CD4-positive, alpha-beta memory T cell (primary cell): ENCODE measurements at regions not wholly inside any gene's neighbourhood (a gene's known extent, or its start where the extent isn't known, plus 50 kb on each side); places are given as distances from the start of the nearest gene placed in this dataset.
"Not testable (repeated sequence)": the region's sequence is repeated elsewhere in the genome, so short reads cannot be mapped to it uniquely, and the experiment has no call there.

Experiments used
- CTCF ChIA-PET: fragments of 350-600 bp; sonication (Branson Sonifier 250); formaldehyde crosslinking; loops from one replicate; lab custom pipeline; 2021; ENCODE audit warnings: inconsistent platforms; ENCODE audit not compliant: partially characterized antibody; lab: Charles Lee
- POLR2A ChIA-PET: fragments of 350-600 bp; sonication (Branson Sonifier 250); formaldehyde crosslinking; loops from one replicate; lab custom pipeline; 2021; ENCODE audit not compliant: partially characterized antibody; lab: Charles Lee
- DNase-seq, 5 donors: peaks; one replicate each; pipeline versions ENCODE4 v3.0.0 to v3.0.0-alpha.2; 2020 to 2022; ENCODE audit warnings: mixed read lengths in 1 of 5
- H3K27ac ChIP-seq: one replicate; pipeline ENCODE4 v1.7.0; 2013; ENCODE audit warnings: low read depth, low read length
- H3K27me3 ChIP-seq: 2 replicates; pipeline ENCODE4 v1.7.0; 2013; ENCODE audit warnings: mild to moderate bottlenecking, low read length, moderate library complexity; ENCODE audit not compliant: insufficient read depth
- H3K36me3 ChIP-seq: 2 replicates; pipeline ENCODE4 v1.7.0; 2013; ENCODE audit warnings: mild to moderate bottlenecking, low read length, moderate library complexity; ENCODE audit not compliant: insufficient read depth
- H3K4me1 ChIP-seq: 2 replicates; pipeline ENCODE4 v1.7.0; 2013; ENCODE audit warnings: mild to moderate bottlenecking, low read length, moderate library complexity; ENCODE audit not compliant: insufficient read depth
- H3K4me3 ChIP-seq, 2 donors: one replicate each; pipeline ENCODE4 v1.7.0; 2013; ENCODE audit warnings: low read length in 2 of 2, mild to moderate bottlenecking in 1 of 2
- H3K9me3 ChIP-seq, 2 donors: one replicate each; pipeline ENCODE4 v1.7.0; 2013; ENCODE audit warnings: low read length in 2 of 2, control low read depth in 1 of 2; ENCODE audit not compliant: control insufficient read depth in 1 of 2
- H3K27ac Mint-ChIP-seq, 7 donors: one replicate each; pipeline ENCODE4 v1.8.0; 2020 to 2021; ENCODE audit warnings: mixed read lengths in 7 of 7, mild to moderate bottlenecking in 6 of 7, inconsistent platforms in 3 of 7, moderate library complexity in 3 of 7
- H3K27me3 Mint-ChIP-seq, 2 donors: one replicate each; pipeline ENCODE4 v1.8.0; 2020 to 2021; ENCODE audit warnings: mixed read lengths in 2 of 2
- H3K36me3 Mint-ChIP-seq, 2 donors: one replicate each; pipeline ENCODE4 v1.8.0; 2020 to 2021; ENCODE audit warnings: mixed read lengths in 2 of 2, inconsistent platforms in 1 of 2, mild to moderate bottlenecking in 1 of 2
- H3K4me1 Mint-ChIP-seq, 4 donors: one replicate each; pipeline ENCODE4 v1.8.0; 2020 to 2021; ENCODE audit warnings: mixed read lengths in 4 of 4, mild to moderate bottlenecking in 1 of 4
- H3K4me3 Mint-ChIP-seq, 8 donors: one replicate each; pipeline ENCODE4 v1.8.0; 2020 to 2021; ENCODE audit warnings: mixed read lengths in 8 of 8, mild to moderate bottlenecking in 7 of 8, moderate library complexity in 6 of 8, inconsistent platforms in 3 of 8
- H3K9me3 Mint-ChIP-seq, 8 donors: one replicate each; pipeline ENCODE4 v1.8.0; 2020 to 2021; ENCODE audit warnings: mixed read lengths in 8 of 8, mild to moderate bottlenecking in 5 of 8, inconsistent platforms in 3 of 8, moderate library complexity in 1 of 8
- intact Hi-C: fragments of 100-400 bp; cut with micrococcal nuclease; formaldehyde crosslinking; loops from one replicate; pipeline ENCODE4 v1.15.1; 2023

- no peak overlapping the region for H3K4me3 Mint-ChIP-seq
- no peak overlapping the region for H3K27ac Mint-ChIP-seq
- H3K4me1 Mint-ChIP-seq = no peaks in the 10 kb centered on the region
- DNase-seq = no peak
- intact Hi-C loops = no loop called here
- H3K27me3 ChIP-seq = no peaks in the 10 kb centered on the region
- POLR2A ChIA-PET = no interaction called here
- H3K9me3 Mint-ChIP-seq = peaks cover 0 to 6% (median 3%) of the 10 kb centered on the region in 8 donors
- peaks cover 0 to 6% of the 10 kb centered on the region in 2 donors for H3K27me3 Mint-ChIP-seq
- H3K36me3 ChIP-seq = no peaks in the 10 kb centered on the region
- H3K27ac ChIP-seq = no peak overlapping the region
- CTCF ChIA-PET = no interaction called here
- no peak overlapping the region for H3K4me3 ChIP-seq
- no peaks in the 10 kb centered on the region for H3K36me3 Mint-ChIP-seq
- H3K4me1 ChIP-seq = no peaks in the 10 kb centered on the region
- H3K9me3 ChIP-seq = no peaks in the 10 kb centered on the region
Observed at GRCh38 chr4:120215350-120215749, 148.7 kb upstream of the MAD2L1 start.

- Histone ChIP-seq H3K27me3 (no peaks in the 10 kb centered on the region), H3K4me1 (no peaks in the 10 kb centered on the region), H3K4me3 (no peak overlapping the region), H3K27ac (no peak overlapping the region), H3K36me3 (no peaks in the 10 kb centered on the region), H3K9me3 (no peaks in the 10 kb centered on the region)
- POLR2A ChIA-PET = no interaction called here
- Mint-ChIP-seq H3K27me3 (peaks cover 2 to 6% of the 10 kb centered on the region in 2 donors), H3K36me3 (no peaks in the 10 kb centered on the region), H3K4me1 (no peaks in the 10 kb centered on the region), H3K27ac (no peak overlapping the region), H3K4me3 (no peak overlapping the region), H3K9me3 (no peaks in the 10 kb centered on the region)
- no peak for DNase-seq
- CTCF ChIA-PET = no interaction called here
- intact Hi-C loops = no loop called here
Observed at GRCh38 chr4:120211408-120212015, 144.9 kb upstream of the MAD2L1 start.

- Histone ChIP-seq H3K9me3 (no peaks in the 10 kb centered on the region), H3K27ac (no peak overlapping the region), H3K36me3 (no peaks in the 10 kb centered on the region), H3K27me3 (no peaks in the 10 kb centered on the region), H3K4me3 (no peak overlapping the region), H3K4me1 (no peaks in the 10 kb centered on the region)
- no peak overlapping the region for H3K4me3 Mint-ChIP-seq
- H3K36me3 Mint-ChIP-seq = no peaks in the 10 kb centered on the region
- no peak for DNase-seq
- ChIA-PET POLR2A (no interaction called here), CTCF (no interaction called here)
- peaks cover 0 to 2% (median 0%) of the 10 kb centered on the region in 8 donors for H3K9me3 Mint-ChIP-seq
- intact Hi-C loops = no loop called here
- peaks cover 2 to 4% of the 10 kb centered on the region in 2 donors for H3K27me3 Mint-ChIP-seq
- H3K4me1 Mint-ChIP-seq = no peaks in the 10 kb centered on the region
- no peak overlapping the region for H3K27ac Mint-ChIP-seq
Observed at GRCh38 chr4:120209706-120210105, 143.1 kb upstream of the MAD2L1 start.

- Mint-ChIP-seq H3K36me3 (no peaks in the 10 kb centered on the region), H3K27me3 (peaks cover 2 to 4% of the 10 kb centered on the region in 2 donors), H3K9me3 (peaks cover 0 to 2% (median 0%) of the 10 kb centered on the region in 8 donors), H3K27ac (no peak overlapping the region), H3K4me3 (no peak overlapping the region), H3K4me1 (no peaks in the 10 kb centered on the region)
- no peak for DNase-seq
- CTCF ChIA-PET = no interaction called here
- no peaks in the 10 kb centered on the region for H3K36me3 ChIP-seq
- H3K9me3 ChIP-seq = no peaks in the 10 kb centered on the region
- no peak overlapping the region for H3K27ac ChIP-seq
- intact Hi-C loops = no loop called here
- H3K27me3 ChIP-seq = no peaks in the 10 kb centered on the region
- no peaks in the 10 kb centered on the region for H3K4me1 ChIP-seq
- H3K4me3 ChIP-seq = no peak overlapping the region
- POLR2A ChIA-PET = no interaction called here
Observed at GRCh38 chr4:120207021-120207420, 140.4 kb upstream of the MAD2L1 start.

GRCh38 chr4:120202222-120202621, 135.6 kb upstream of the MAD2L1 start:
- H3K9me3 Mint-ChIP-seq = peaks cover 0 to 2% (median 0%) of the 10 kb centered on the region in 8 donors

GRCh38 chr4:120200573-120201110, 134.0 kb upstream of the MAD2L1 start:
- POLR2A ChIA-PET, H3K9me3 ChIP-seq, H3K36me3 ChIP-seq, DNase-seq, H3K27me3 ChIP-seq, H3K27me3 Mint-ChIP-seq, H3K4me3 ChIP-seq, H3K36me3 Mint-ChIP-seq, H3K4me1 Mint-ChIP-seq, H3K27ac ChIP-seq, CTCF ChIA-PET, H3K4me1 ChIP-seq, intact Hi-C loops, H3K9me3 Mint-ChIP-seq, H3K27ac Mint-ChIP-seq, H3K4me3 Mint-ChIP-seq: not testable (repeated sequence)

More at GRCh38 chr4:120202222-120202621, 135.6 kb upstream of the MAD2L1 start:
- Histone ChIP-seq H3K4me1 (no peaks in the 10 kb centered on the region), H3K27me3 (no peaks in the 10 kb centered on the region), H3K9me3 (no peaks in the 10 kb centered on the region), H3K27ac (no peak overlapping the region), H3K36me3 (no peaks in the 10 kb centered on the region), H3K4me3 (no peak overlapping the region)
- Mint-ChIP-seq H3K27me3 (peaks cover 0 to 3% of the 10 kb centered on the region in 2 donors), H3K36me3 (no peaks in the 10 kb centered on the region), H3K27ac (no peak overlapping the region), H3K4me1 (no peaks in the 10 kb centered on the region), H3K4me3 (no peak overlapping the region)
- DNase-seq = no peak
- POLR2A ChIA-PET = no interaction called here
- CTCF ChIA-PET = no interaction called here
- intact Hi-C loops = no loop called here

- Histone ChIP-seq H3K36me3 (no peaks in the 10 kb centered on the region), H3K4me3 (no peak overlapping the region), H3K27me3 (no peaks in the 10 kb centered on the region), H3K9me3 (no peaks in the 10 kb centered on the region), H3K4me1 (no peaks in the 10 kb centered on the region), H3K27ac (no peak overlapping the region)
- intact Hi-C loops = no loop called here
- no peak for DNase-seq
- ChIA-PET POLR2A (no interaction called here), CTCF (no interaction called here)
- Mint-ChIP-seq H3K9me3 (no peaks in the 10 kb centered on the region), H3K4me1 (no peaks in the 10 kb centered on the region), H3K36me3 (no peaks in the 10 kb centered on the region), H3K4me3 (no peak overlapping the region), H3K27ac (no peak overlapping the region), H3K27me3 (peaks cover 0 to 3% of the 10 kb centered on the region in 2 donors)
Observed at GRCh38 chr4:120198411-120198810, 131.8 kb upstream of the MAD2L1 start.
